Chondrocyte (in vitro differentiated cells): ENCODE measurements at regions not wholly inside any gene's neighbourhood (a gene's known extent, or its start where the extent isn't known, plus 50 kb on each side); places are given as distances from the start of the nearest gene placed in this dataset.
A peak's percentile ranks its signal among the peaks of the same experiment; 100 is the strongest.

Source experiments
- DNase-seq: peaks from one replicate; pipeline ENCODE4 v3.0.0; 2021; ENCODE audit warnings: mixed read lengths, low spot score
- H3K27ac Mint-ChIP-seq: one replicate; pipeline ENCODE4 v1.8.0; 2021; ENCODE audit warnings: mild to moderate bottlenecking, moderate library complexity, mixed read lengths; ENCODE audit not compliant: unreplicated experiment
- H3K27me3 Mint-ChIP-seq: 2 replicates; pipeline ENCODE4 v1.8.0; 2021; ENCODE audit warnings: low read depth, mixed read lengths
- H3K36me3 Mint-ChIP-seq: 2 replicates; pipeline ENCODE4 v1.8.0; 2021; ENCODE audit warnings: low read depth, mixed read lengths
- H3K4me1 Mint-ChIP-seq: 2 replicates; pipeline ENCODE4 v1.8.0; 2021; ENCODE audit warnings: low read depth, mild to moderate bottlenecking, mixed read lengths
- H3K4me3 Mint-ChIP-seq: one replicate; pipeline ENCODE4 v1.8.0; 2021; ENCODE audit warnings: mild to moderate bottlenecking, moderate library complexity, mixed read lengths; ENCODE audit not compliant: unreplicated experiment
- H3K9me3 Mint-ChIP-seq: 2 replicates; pipeline ENCODE4 v1.8.0; 2021; ENCODE audit warnings: low read depth, mixed read lengths
- TF ChIP-seq, protein P1 (sequence below): fragments of 200-600 bp; sonication (generic); IDR thresholded peaks from 2 replicates; pipeline ENCODE4 v1.5.0; 2021; ENCODE audit warnings: antibody characterized with exemption, mild to moderate bottlenecking, moderate library complexity

DNA sequence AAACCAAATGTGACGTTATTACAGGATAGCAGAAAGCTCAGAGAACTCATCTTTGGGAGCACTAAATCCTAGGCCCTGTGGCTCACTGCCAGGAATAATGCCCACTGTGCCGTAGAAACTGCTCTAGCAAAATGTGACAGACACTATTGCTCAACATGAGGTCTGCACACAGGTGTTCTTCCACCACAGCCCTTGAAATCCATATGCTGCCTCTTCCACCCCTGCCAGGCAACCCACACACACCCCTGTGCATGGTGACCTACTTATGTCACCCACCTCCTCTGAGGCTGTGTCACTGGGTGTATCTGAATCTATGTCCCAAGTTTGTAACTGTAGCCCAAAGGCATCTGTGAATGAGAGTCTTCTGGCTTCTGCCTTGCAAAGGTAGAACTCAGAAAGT is 66.1 kb upstream of the MBOAT2 start:
- Mint-ChIP-seq H3K9me3 (peaks cover 40% of the 10 kb centered on the region), H3K27ac (no peak overlapping the region), H3K4me1 (peaks cover 9% of the 10 kb centered on the region), H3K4me3 (no peak overlapping the region), H3K36me3 (peaks cover 9% of the 10 kb centered on the region), H3K27me3 (no peaks in the 10 kb centered on the region)
- TF ChIP-seq, protein P1, sequence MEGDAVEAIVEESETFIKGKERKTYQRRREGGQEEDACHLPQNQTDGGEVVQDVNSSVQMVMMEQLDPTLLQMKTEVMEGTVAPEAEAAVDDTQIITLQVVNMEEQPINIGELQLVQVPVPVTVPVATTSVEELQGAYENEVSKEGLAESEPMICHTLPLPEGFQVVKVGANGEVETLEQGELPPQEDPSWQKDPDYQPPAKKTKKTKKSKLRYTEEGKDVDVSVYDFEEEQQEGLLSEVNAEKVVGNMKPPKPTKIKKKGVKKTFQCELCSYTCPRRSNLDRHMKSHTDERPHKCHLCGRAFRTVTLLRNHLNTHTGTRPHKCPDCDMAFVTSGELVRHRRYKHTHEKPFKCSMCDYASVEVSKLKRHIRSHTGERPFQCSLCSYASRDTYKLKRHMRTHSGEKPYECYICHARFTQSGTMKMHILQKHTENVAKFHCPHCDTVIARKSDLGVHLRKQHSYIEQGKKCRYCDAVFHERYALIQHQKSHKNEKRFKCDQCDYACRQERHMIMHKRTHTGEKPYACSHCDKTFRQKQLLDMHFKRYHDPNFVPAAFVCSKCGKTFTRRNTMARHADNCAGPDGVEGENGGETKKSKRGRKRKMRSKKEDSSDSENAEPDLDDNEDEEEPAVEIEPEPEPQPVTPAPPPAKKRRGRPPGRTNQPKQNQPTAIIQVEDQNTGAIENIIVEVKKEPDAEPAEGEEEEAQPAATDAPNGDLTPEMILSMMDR: no peak
- no peak for DNase-seq

DNA sequence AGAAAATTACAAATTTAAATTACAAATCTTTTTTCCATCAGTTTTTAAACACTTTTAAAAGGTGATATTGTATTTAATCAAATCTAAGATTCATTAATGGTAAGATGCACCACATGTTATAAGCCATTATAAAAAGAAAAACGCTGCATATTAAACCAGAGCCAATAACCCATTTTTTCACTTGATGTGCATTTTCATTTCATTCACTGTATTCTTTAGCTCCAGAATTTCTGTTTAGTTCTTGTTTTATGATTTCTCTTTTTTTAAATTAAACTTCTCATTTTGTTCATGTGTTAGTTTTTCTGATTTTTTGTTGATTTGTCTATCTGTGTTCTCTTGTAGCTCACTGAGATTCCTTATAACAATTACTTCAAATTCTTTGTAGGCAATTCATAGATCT is 62.4 kb upstream of the MBOAT2 start:
- no peak overlapping the region for H3K4me3 Mint-ChIP-seq
- peaks cover 13% of the 10 kb centered on the region for H3K4me1 Mint-ChIP-seq
- peaks cover 9% of the 10 kb centered on the region for H3K36me3 Mint-ChIP-seq
- no peak for DNase-seq
- TF ChIP-seq, protein P1: no peak
- H3K9me3 Mint-ChIP-seq: peaks cover 37% of the 10 kb centered on the region
- H3K27ac Mint-ChIP-seq: no peak overlapping the region
- no peaks in the 10 kb centered on the region for H3K27me3 Mint-ChIP-seq

GRCh38 chr2:9063023-9063606 is 59.6 kb upstream of the MBOAT2 start:
- peaks cover 23% of the 10 kb centered on the region for H3K4me1 Mint-ChIP-seq
- H3K9me3 Mint-ChIP-seq: peaks cover 27% of the 10 kb centered on the region
- peaks cover 6% of the 10 kb centered on the region for H3K36me3 Mint-ChIP-seq
- TF ChIP-seq, protein P1: no peak
- H3K27ac Mint-ChIP-seq: no peak overlapping the region
- no peak overlapping the region for H3K4me3 Mint-ChIP-seq
- DNase-seq: no peak
- no peaks in the 10 kb centered on the region for H3K27me3 Mint-ChIP-seq

DNA sequence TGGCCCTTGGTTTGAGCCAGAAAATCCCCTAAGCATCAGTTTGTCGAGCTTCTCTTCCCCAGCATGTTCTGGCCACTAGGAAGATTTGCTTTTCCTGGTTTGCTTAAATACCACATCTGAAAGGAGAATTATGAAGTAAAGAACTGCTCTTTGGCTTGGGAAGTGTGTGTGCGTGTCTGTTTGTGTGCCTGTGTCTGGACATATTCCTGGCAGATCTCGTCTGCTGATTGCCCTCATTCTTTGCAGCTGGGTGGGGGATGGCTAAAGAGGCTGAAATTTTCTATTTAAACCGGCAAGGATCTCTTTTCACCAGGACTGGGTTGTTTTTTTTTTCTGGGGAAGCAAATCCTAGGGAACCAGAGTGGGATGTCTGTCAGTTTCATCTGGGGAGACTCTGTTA is 57.3 kb upstream of the MBOAT2 start:
- no peaks in the 10 kb centered on the region for H3K36me3 Mint-ChIP-seq
- H3K9me3 Mint-ChIP-seq: peaks cover 13% of the 10 kb centered on the region
- no peaks in the 10 kb centered on the region for H3K27me3 Mint-ChIP-seq
- peak overlapping the region; percentile 34 for H3K27ac Mint-ChIP-seq
- peaks cover 30% of the 10 kb centered on the region for H3K4me1 Mint-ChIP-seq
- TF ChIP-seq, protein P1: no peak
- DNase-seq: no peak
- no peak overlapping the region for H3K4me3 Mint-ChIP-seq

DNA sequence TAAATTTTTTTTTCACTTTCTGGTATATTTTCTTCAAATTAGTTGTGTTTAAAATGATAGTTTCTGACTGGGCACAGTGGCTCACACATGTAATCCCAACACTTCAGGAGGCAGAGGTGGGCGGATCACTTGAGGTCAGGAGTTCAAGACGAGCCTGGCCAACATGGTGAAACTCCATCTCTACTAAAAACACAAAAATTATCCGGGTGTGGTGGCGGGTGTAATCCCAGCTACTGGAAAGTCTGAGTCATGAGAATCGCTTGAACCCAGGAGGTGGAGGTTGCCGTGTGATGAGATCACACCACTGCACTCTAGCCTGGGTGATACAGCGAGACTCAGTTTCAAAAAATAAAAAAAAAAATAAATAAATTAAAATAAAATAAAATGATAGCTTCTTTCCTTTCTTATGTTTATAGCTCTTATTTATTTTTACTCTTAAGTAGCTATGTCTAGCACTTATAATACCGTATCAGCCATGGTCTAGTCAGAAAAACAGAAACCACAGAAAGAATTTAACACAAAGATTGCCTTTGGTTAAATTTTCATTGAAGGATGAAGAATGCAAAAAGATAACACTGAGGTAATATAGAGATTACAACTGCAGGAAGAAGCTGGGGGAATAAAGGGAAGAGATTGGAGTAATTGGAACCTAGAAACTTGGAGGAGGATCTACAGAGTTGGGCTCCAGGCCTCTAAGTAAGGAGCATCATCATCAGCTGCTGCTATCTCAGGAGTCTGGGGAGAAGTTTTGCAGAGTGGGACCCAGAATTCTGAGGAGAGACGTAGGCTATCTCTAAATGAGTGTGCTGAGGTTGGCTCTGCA is 54.7 kb upstream of the MBOAT2 start:
- peaks cover 5% of the 10 kb centered on the region for H3K9me3 Mint-ChIP-seq
- H3K27ac Mint-ChIP-seq: peak overlapping the region; percentile 57
- DNase-seq: no peak
- TF ChIP-seq, protein P1: no peak
- no peaks in the 10 kb centered on the region for H3K27me3 Mint-ChIP-seq
- no peaks in the 10 kb centered on the region for H3K36me3 Mint-ChIP-seq
- peaks cover 47% of the 10 kb centered on the region for H3K4me1 Mint-ChIP-seq
- H3K4me3 Mint-ChIP-seq: no peak overlapping the region
